IPS-NIHi11 (cell line): ENCODE measurements at regions not wholly inside any gene's neighbourhood (a gene's known extent, or its start where the extent isn't known, plus 50 kb on each side); places are given as distances from the start of the nearest gene placed in this dataset.
"Not testable (repeated sequence)": the region's sequence is repeated elsewhere in the genome, so short reads cannot be mapped to it uniquely, and the experiment has no call there.

Experiments
- DNase-seq: peaks from one replicate; pipeline ENCODE4 v3.0.0; 2012; ENCODE audit warnings: mixed read lengths, low spot score

- DNase-seq, result no peak
Measured at GRCh38 chr21:18715606-18716005, 312.0 kb upstream of the TMPRSS15 start.

GRCh38 chr21:18716578-18717138 is 313.1 kb upstream of the TMPRSS15 start:
- no peak for DNase-seq

GRCh38 chr21:18722193-18722592 is 318.6 kb upstream of the TMPRSS15 start:
- DNase-seq, result no peak

- no peak for DNase-seq
Measured at GRCh38 chr21:18723171-18723570, 319.6 kb upstream of the TMPRSS15 start.

GRCh38 chr21:18725653-18726052 is 322.1 kb upstream of the TMPRSS15 start:
- DNase-seq, result peak; percentile 29

GRCh38 chr21:18741954-18742353 is 338.4 kb upstream of the TMPRSS15 start:
- no peak for DNase-seq

GRCh38 chr21:18743531-18743930 is 339.9 kb upstream of the TMPRSS15 start:
- no peak for DNase-seq

GRCh38 chr21:18744840-18745239 is 341.3 kb upstream of the TMPRSS15 start:
- DNase-seq, result no peak

- DNase-seq, result not testable (repeated sequence)
Measured at GRCh38 chr21:18752894-18753293, 349.3 kb upstream of the TMPRSS15 start.

- not testable (repeated sequence) for DNase-seq
Measured at GRCh38 chr21:18756272-18756671, 352.7 kb upstream of the TMPRSS15 start.

- DNase-seq, result no peak
Measured at GRCh38 chr21:18759267-18759666, 355.7 kb upstream of the TMPRSS15 start.

- no peak for DNase-seq
Measured at GRCh38 chr21:18759751-18760161, 356.2 kb upstream of the TMPRSS15 start.

- no peak for DNase-seq
Measured at GRCh38 chr21:18760247-18760646, 356.7 kb upstream of the TMPRSS15 start.

GRCh38 chr21:18764720-18765119 is 361.1 kb upstream of the TMPRSS15 start:
- no peak for DNase-seq

- no peak for DNase-seq
Measured at GRCh38 chr21:18769599-18769998, 366.0 kb upstream of the TMPRSS15 start.

GRCh38 chr21:18771845-18772380 is 368.3 kb upstream of the TMPRSS15 start:
- DNase-seq, result no peak

GRCh38 chr21:18772404-18772803 is 368.8 kb upstream of the TMPRSS15 start:
- no peak for DNase-seq

GRCh38 chr21:18772897-18773296 is 369.3 kb upstream of the TMPRSS15 start:
- no peak for DNase-seq

GRCh38 chr21:18776936-18777335 is 373.4 kb upstream of the TMPRSS15 start:
- DNase-seq, result no peak

GRCh38 chr21:18782721-18783120 is 379.1 kb upstream of the TMPRSS15 start:
- no peak for DNase-seq

- no peak for DNase-seq
Measured at GRCh38 chr21:18801468-18801867, 397.9 kb upstream of the TMPRSS15 start.

GRCh38 chr21:18803624-18804023 is 400.0 kb upstream of the TMPRSS15 start:
- DNase-seq, result no peak

- DNase-seq, result peak; percentile 7
Measured at GRCh38 chr21:18810136-18810535, 406.6 kb upstream of the TMPRSS15 start.

- no peak for DNase-seq
Measured at GRCh38 chr21:18812308-18812707, 408.7 kb upstream of the TMPRSS15 start.
